ENCODE measurements at regions not wholly inside any gene's neighbourhood (a gene's known extent, or its start where the extent isn't known, plus 50 kb on each side); places are given as distances from the start of the nearest gene placed in this dataset.

DNA sequence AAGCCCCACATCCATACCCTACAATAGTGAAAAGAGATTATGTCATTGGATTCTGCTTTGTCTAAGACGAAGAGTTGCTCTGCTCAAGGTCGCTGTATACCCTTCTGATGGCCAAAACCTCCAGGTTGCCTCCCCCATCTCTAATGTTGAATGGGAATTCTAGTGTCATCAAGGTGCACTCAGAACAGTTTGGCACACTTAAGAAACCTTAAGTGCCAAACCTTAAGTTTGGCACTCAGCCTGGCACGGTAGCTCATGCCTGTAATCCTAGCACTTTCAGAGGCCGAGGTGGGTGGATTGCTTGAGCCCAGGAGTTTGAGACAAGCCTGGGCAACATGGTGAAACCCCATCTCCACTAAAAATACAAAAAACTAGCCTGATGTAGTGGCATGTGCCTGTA, 1245.6 kb upstream of the SEL1L start:
- TF ChIP-seq POLR2AphosphoS5 (IDR thresholded peaks at IDR 0.05) = no peak
- TF ChIP-seq, protein P1, sequence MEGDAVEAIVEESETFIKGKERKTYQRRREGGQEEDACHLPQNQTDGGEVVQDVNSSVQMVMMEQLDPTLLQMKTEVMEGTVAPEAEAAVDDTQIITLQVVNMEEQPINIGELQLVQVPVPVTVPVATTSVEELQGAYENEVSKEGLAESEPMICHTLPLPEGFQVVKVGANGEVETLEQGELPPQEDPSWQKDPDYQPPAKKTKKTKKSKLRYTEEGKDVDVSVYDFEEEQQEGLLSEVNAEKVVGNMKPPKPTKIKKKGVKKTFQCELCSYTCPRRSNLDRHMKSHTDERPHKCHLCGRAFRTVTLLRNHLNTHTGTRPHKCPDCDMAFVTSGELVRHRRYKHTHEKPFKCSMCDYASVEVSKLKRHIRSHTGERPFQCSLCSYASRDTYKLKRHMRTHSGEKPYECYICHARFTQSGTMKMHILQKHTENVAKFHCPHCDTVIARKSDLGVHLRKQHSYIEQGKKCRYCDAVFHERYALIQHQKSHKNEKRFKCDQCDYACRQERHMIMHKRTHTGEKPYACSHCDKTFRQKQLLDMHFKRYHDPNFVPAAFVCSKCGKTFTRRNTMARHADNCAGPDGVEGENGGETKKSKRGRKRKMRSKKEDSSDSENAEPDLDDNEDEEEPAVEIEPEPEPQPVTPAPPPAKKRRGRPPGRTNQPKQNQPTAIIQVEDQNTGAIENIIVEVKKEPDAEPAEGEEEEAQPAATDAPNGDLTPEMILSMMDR (IDR thresholded peaks at IDR 0.05) = no peak
- no peak for TF ChIP-seq POLR2A (IDR thresholded peaks at IDR 0.05)
- TF ChIP-seq EP300 (IDR thresholded peaks at IDR 0.05; ENCODE audit: low read depth) = no peak

All from transverse colon (tissue), 4 donors.